ENCODE measurements at regions not wholly inside any gene's neighbourhood (a gene's known extent, or its start where the extent isn't known, plus 50 kb on each side); places are given as distances from the start of the nearest gene placed in this dataset.
"Not testable (repeated sequence)": the region's sequence is repeated elsewhere in the genome, so short reads cannot be mapped to it uniquely, and the experiment has no call there.

- TF ChIP-seq CTCF (conservative IDR thresholded peaks at IDR 0.05; ENCODE audit: low read depth, low read length): no peak
- Histone ChIP-seq H3K27me3 (ENCODE audit: insufficient read depth, low read depth) (no peaks in the 10 kb centered on the region), H2AFZ (ENCODE audit: low read depth) (no peak overlapping the region), H3K9ac (no peak overlapping the region), H3K36me3 (ENCODE audit: insufficient read depth) (no peaks in the 10 kb centered on the region), H4K20me1 (ENCODE audit: insufficient read depth) (no peaks in the 10 kb centered on the region), H3K79me2 (ENCODE audit: insufficient read depth, low read depth) (no peaks in the 10 kb centered on the region), H3K4me2 (no peak overlapping the region), H3K4me3 (IDR thresholded peaks at IDR 0.05; ENCODE audit: insufficient read depth, low read depth, low read length) (no peak overlapping the region), H3K4me1 (ENCODE audit: low read depth, poor library complexity, severe bottlenecking) (no peaks in the 10 kb centered on the region), H3K27ac (no peak overlapping the region)
These were observed 1611.4 kb upstream of the FLRT2 start for GRCh38 chr14:83918546-83918945.

GRCh38 chr14:83919675-83920074, 1610.3 kb upstream of the FLRT2 start:
- H3K36me3 ChIP-seq (ENCODE audit: insufficient read depth); H3K4me1 ChIP-seq (ENCODE audit: low read depth, poor library complexity, severe bottlenecking); H3K27me3 ChIP-seq (ENCODE audit: insufficient read depth, low read depth); H3K4me3 ChIP-seq (IDR thresholded peaks at IDR 0.05; ENCODE audit: insufficient read depth, low read depth, low read length); H3K4me2 ChIP-seq; H3K9ac ChIP-seq; H3K27ac ChIP-seq; H3K79me2 ChIP-seq (ENCODE audit: insufficient read depth, low read depth); H2AFZ ChIP-seq (ENCODE audit: low read depth); H4K20me1 ChIP-seq (ENCODE audit: insufficient read depth): not testable (repeated sequence)

- H3K79me2 ChIP-seq (ENCODE audit: insufficient read depth, low read depth): no peaks in the 10 kb centered on the region
- no peak overlapping the region for H3K9ac ChIP-seq
- no peaks in the 10 kb centered on the region for H4K20me1 ChIP-seq (ENCODE audit: insufficient read depth)
- TF ChIP-seq CTCF (conservative IDR thresholded peaks at IDR 0.05; ENCODE audit: low read depth, low read length): no peak
- no peak overlapping the region for H3K4me2 ChIP-seq
- no peaks in the 10 kb centered on the region for H3K4me1 ChIP-seq (ENCODE audit: low read depth, poor library complexity, severe bottlenecking)
- H3K27ac ChIP-seq: no peak overlapping the region
- H3K27me3 ChIP-seq (ENCODE audit: insufficient read depth, low read depth): no peaks in the 10 kb centered on the region
- no peaks in the 10 kb centered on the region for H3K36me3 ChIP-seq (ENCODE audit: insufficient read depth)
- no peak overlapping the region for H3K4me3 ChIP-seq (IDR thresholded peaks at IDR 0.05; ENCODE audit: insufficient read depth, low read depth, low read length)
- no peak overlapping the region for H2AFZ ChIP-seq (ENCODE audit: low read depth)
These were observed 1606.1 kb upstream of the FLRT2 start for GRCh38 chr14:83923842-83924241.

- H4K20me1 ChIP-seq (ENCODE audit: insufficient read depth): no peaks in the 10 kb centered on the region
- no peak for TF ChIP-seq CTCF (conservative IDR thresholded peaks at IDR 0.05; ENCODE audit: low read depth, low read length)
- no peaks in the 10 kb centered on the region for H3K36me3 ChIP-seq (ENCODE audit: insufficient read depth)
- H3K4me2 ChIP-seq: no peak overlapping the region
- no peak overlapping the region for H3K27ac ChIP-seq
- H3K79me2 ChIP-seq (ENCODE audit: insufficient read depth, low read depth): no peaks in the 10 kb centered on the region
- no peak overlapping the region for H2AFZ ChIP-seq (ENCODE audit: low read depth)
- H3K4me1 ChIP-seq (ENCODE audit: low read depth, poor library complexity, severe bottlenecking): no peaks in the 10 kb centered on the region
- H3K4me3 ChIP-seq (IDR thresholded peaks at IDR 0.05; ENCODE audit: insufficient read depth, low read depth, low read length): no peak overlapping the region
- no peak overlapping the region for H3K9ac ChIP-seq
- no peaks in the 10 kb centered on the region for H3K27me3 ChIP-seq (ENCODE audit: insufficient read depth, low read depth)
These were observed 1605.7 kb upstream of the FLRT2 start for GRCh38 chr14:83924259-83924658.

- H3K4me2 ChIP-seq: no peak overlapping the region
- H2AFZ ChIP-seq (ENCODE audit: low read depth): no peak overlapping the region
- no peak overlapping the region for H3K9ac ChIP-seq
- no peak for TF ChIP-seq CTCF (conservative IDR thresholded peaks at IDR 0.05; ENCODE audit: low read depth, low read length)
- no peak overlapping the region for H3K4me3 ChIP-seq (IDR thresholded peaks at IDR 0.05; ENCODE audit: insufficient read depth, low read depth, low read length)
- H3K4me1 ChIP-seq (ENCODE audit: low read depth, poor library complexity, severe bottlenecking): no peaks in the 10 kb centered on the region
- H3K27ac ChIP-seq: no peak overlapping the region
- H4K20me1 ChIP-seq (ENCODE audit: insufficient read depth): no peaks in the 10 kb centered on the region
- H3K27me3 ChIP-seq (ENCODE audit: insufficient read depth, low read depth): no peaks in the 10 kb centered on the region
- H3K79me2 ChIP-seq (ENCODE audit: insufficient read depth, low read depth): no peaks in the 10 kb centered on the region
- H3K36me3 ChIP-seq (ENCODE audit: insufficient read depth): no peaks in the 10 kb centered on the region
These were observed 1589.7 kb upstream of the FLRT2 start for GRCh38 chr14:83940253-83940652.
